K562 (cell line): ENCODE measurements at regions not wholly inside any gene's neighbourhood (a gene's known extent, or its start where the extent isn't known, plus 50 kb on each side); places are given as distances from the start of the nearest gene placed in this dataset.
"Not testable (repeated sequence)": the region's sequence is repeated elsewhere in the genome, so short reads cannot be mapped to it uniquely, and the experiment has no call there.

Experiments
- ATAC-seq: fragments of 200-7000 bp; cut with Tn5 transposase; 3 replicates; pipeline ENCODE4 v1.9.1; 2020; ENCODE audit warnings: moderate library complexity
- BruUV-seq: library from RNA; stranded (reverse); fragments of 400-500 nt; replicated peaks from 2 replicates; lab custom pipeline; 2021; lab: Mats Ljungman, UMichigan
- CTCF ChIA-PET: fragments of 300-600 bp; formaldehyde crosslinking; extraction: SDS; loops from one replicate; lab custom pipeline; 2021; ENCODE audit warnings: low intra/inter-chr PET ratio; lab: Yijun Ruan, JAX
- POLR2A ChIA-PET: fragments of 300-600, 350-650 bp; sonication (Branson Sonifier 250); formaldehyde crosslinking; extraction: SDS; loops from one replicate; lab custom pipeline; 2021; ENCODE audit warnings: antibody characterized with exemption, inconsistent platforms; lab: Yijun Ruan, JAX
- DNase-seq, 4 experiments: peaks; one replicate each; pipeline versions ENCODE4 v3.0.0 to v3.0.0-alpha.2; 2011 to 2018; ENCODE audit warnings: low spot score in 3 of 4, mixed read lengths in 3 of 4; ENCODE audit errors: extremely low read depth in 1 of 4
- FAIRE-seq: peaks from 2 replicates; lab custom pipeline; 2011; peaks lifted over from hg19 to GRCh38; lab: Jason Lieb, UNC
- H2AFZ ChIP-seq: 2 replicates; pipeline ENCODE4 v1.6.0; 2011; ENCODE audit warnings: low read depth, low read length, control low read depth, inconsistent platforms
- H3K27ac ChIP-seq: fragments of 200-600 bp; 3 replicates; pipeline ENCODE4 v1.8.0; 2011; ENCODE audit warnings: low read depth, mild to moderate bottlenecking, control low read depth, inconsistent platforms, low read length, moderate library complexity, mixed read lengths; ENCODE audit errors: extremely low read depth
- H3K27me3 ChIP-seq, 2 experiments: fragments of 300-600 bp in 1 of 2; 2 replicates in 1 of 2; 3 replicates in 1 of 2; pipeline versions ENCODE4 v1.6.0 to v1.8.0; 2011; ENCODE audit warnings: inconsistent platforms in 2 of 2, low read length in 2 of 2, mild to moderate bottlenecking in 1 of 2, mixed read lengths in 1 of 2, moderate library complexity in 1 of 2; ENCODE audit not compliant: control insufficient read depth in 2 of 2, insufficient read depth in 2 of 2
- H3K36me3 ChIP-seq: fragments of 300-600 bp; 3 replicates; pipeline ENCODE4 v1.8.0; 2011; ENCODE audit warnings: mild to moderate bottlenecking, low read length, inconsistent platforms; ENCODE audit not compliant: control insufficient read depth, insufficient read depth
- H3K4me1 ChIP-seq, 2 experiments: fragments of 200-600 bp in 1 of 2; replicated peaks in 1 of 2; 2 replicates in 1 of 2; 3 replicates in 1 of 2; pipeline versions ENCODE4 v1.5.1 to v1.8.0; 2011; ENCODE audit warnings: inconsistent platforms in 2 of 2, low read length in 2 of 2, mild to moderate bottlenecking in 1 of 2, mixed read lengths in 1 of 2, moderate library complexity in 1 of 2; ENCODE audit not compliant: control insufficient read depth in 2 of 2, insufficient read depth in 2 of 2
- H3K4me2 ChIP-seq: 2 replicates; pipeline ENCODE4 v1.6.1; 2011; ENCODE audit warnings: low read length, control low read depth, inconsistent platforms, mixed read lengths; ENCODE audit not compliant: insufficient read depth
- H3K4me3 ChIP-seq: fragments of 200-600 bp; sonication (generic), shearing (Covaris generic); 2 replicates; pipeline ENCODE4 v1.5.1; 2016; ENCODE audit warnings: control low read depth, inconsistent platforms
- H3K79me2 ChIP-seq: fragments of 200-600 bp; 3 replicates; pipeline ENCODE4 v1.8.0; 2011; ENCODE audit warnings: low read length, inconsistent platforms; ENCODE audit not compliant: control insufficient read depth, insufficient read depth
- H3K9ac ChIP-seq, 2 experiments: 2 replicates each; pipeline versions ENCODE4 v1.6.0 to v1.6.1; 2011; ENCODE audit warnings: low read depth in 2 of 2, low read length in 2 of 2, control low read depth in 1 of 2, inconsistent platforms in 1 of 2, mild to moderate bottlenecking in 1 of 2, mixed read lengths in 1 of 2; ENCODE audit not compliant: insufficient read depth in 1 of 2
- H3K9me1 ChIP-seq: one replicate; pipeline ENCODE4 v1.6.0; 2011; ENCODE audit warnings: inconsistent platforms, mild to moderate bottlenecking, low read length, moderate library complexity; ENCODE audit not compliant: control insufficient read depth, insufficient read depth
- H3K9me3 ChIP-seq: replicated peaks from 2 replicates; pipeline ENCODE4 v1.5.1; 2011; ENCODE audit warnings: low read depth, low read length, inconsistent platforms; ENCODE audit not compliant: control insufficient read depth, insufficient read depth
- H4K20me1 ChIP-seq: replicated peaks from 2 replicates; pipeline ENCODE4 v1.6.1; 2011; ENCODE audit warnings: low read length, inconsistent platforms, mixed read lengths; ENCODE audit not compliant: control insufficient read depth, insufficient read depth
- BDP1 ChIP-seq: IDR thresholded peaks from 3 replicates; pipeline ENCODE4 v1.6.1; 2011; ENCODE audit not compliant: insufficient read length, insufficient read depth
- DIDO1 ChIP-seq: fragments of 450-650 bp; IDR thresholded peaks from 2 replicates; pipeline ENCODE4 v1.6.1; 2016; ENCODE audit warnings: low read depth, missing biosample characterization, missing genetic modification characterization
- HMG20A ChIP-seq: fragments of 450-650 bp; formaldehyde crosslinking; conservative IDR thresholded peaks from 2 replicates; pipeline ENCODE4 v1.4.0; 2020; ENCODE audit warnings: mild to moderate bottlenecking, mixed read lengths
- KHSRP ChIP-seq: fragments of 450-650 bp; IDR thresholded peaks from 2 replicates; pipeline ENCODE4 v1.6.1; 2017
- L3MBTL2 ChIP-seq: fragments of 450-650 bp; IDR thresholded peaks from 2 replicates; pipeline ENCODE4 v1.6.1; 2016; ENCODE audit warnings: mild to moderate bottlenecking, moderate library complexity
- NCOA6 ChIP-seq: fragments of 450-650 bp; IDR thresholded peaks from 2 replicates; pipeline ENCODE4 v1.6.1; 2017; ENCODE audit warnings: mild to moderate bottlenecking
- NFYB ChIP-seq: IDR thresholded peaks from 2 replicates; pipeline ENCODE4 v1.6.1; 2011; ENCODE audit warnings: mild to moderate bottlenecking, moderate library complexity; ENCODE audit not compliant: insufficient read length; ENCODE audit errors: extremely low read depth
- OTX1 ChIP-seq: fragments of 450-650 bp; formaldehyde crosslinking; IDR thresholded peaks from 2 replicates; pipeline ENCODE4 v1.4.0; 2022; ENCODE audit warnings: mild to moderate bottlenecking
- WGBS: fragments of 100-300 bp; shearing (Covaris generic); methylation state at CpG from one replicate; pipeline ENCODE4 v1.1.6; 2016; ENCODE audit warnings: low coverage, mixed read lengths; ENCODE audit not compliant: insufficient coverage; ENCODE audit errors: missing lambda C conversion rate; 5-methylcytosine and 5-hydroxymethylcytosine counted together
- in situ Hi-C: fragments of 300-500 bp; cut with MboI; formaldehyde crosslinking; loops from 4 replicates; pipeline ENCODE4 v1.15.0; 2018; ENCODE audit warnings: inconsistent platforms, mixed read lengths
- intact Hi-C: fragments of 100-400 bp; cut with micrococcal nuclease; formaldehyde crosslinking; loops from 2 replicates; pipeline ENCODE4 v1.14.2; 2022

- H2AFZ ChIP-seq, ATAC-seq, H3K79me2 ChIP-seq, H3K4me3 ChIP-seq, H3K27ac ChIP-seq, H3K27me3 ChIP-seq, DNase-seq, H3K4me1 ChIP-seq, intact Hi-C loops, H3K9me3 ChIP-seq, H4K20me1 ChIP-seq, BruUV-seq, POLR2A ChIA-PET, H3K4me2 ChIP-seq, H3K9me1 ChIP-seq, CTCF ChIA-PET, FAIRE-seq, H3K36me3 ChIP-seq, in situ Hi-C loops, H3K9ac ChIP-seq: not testable (repeated sequence)
- WGBS = 0% methylated on average over 1 of the region's 1 CpG
Measured at GRCh38 chr6:86012991-86013390, 370.3 kb upstream of the SYNCRIP start.

- no peaks in the 10 kb centered on the region for H3K9me1 ChIP-seq
- no peaks in the 10 kb centered on the region for H3K4me1 ChIP-seq
- no peaks in the 10 kb centered on the region for H3K27me3 ChIP-seq
- no peaks in the 10 kb centered on the region for H3K9me3 ChIP-seq
- no peak for DNase-seq
- no peak overlapping the region for H3K9ac ChIP-seq
- in situ Hi-C loops (no loop called here), intact Hi-C loops (no loop called here)
- no peak for FAIRE-seq
- H3K79me2 ChIP-seq = no peaks in the 10 kb centered on the region
- no TSS peak for BruUV-seq
- H3K27ac ChIP-seq = no peak overlapping the region
- no peaks in the 10 kb centered on the region for H3K36me3 ChIP-seq
- ATAC-seq = no peak
- no peak overlapping the region for H3K4me3 ChIP-seq
- WGBS = under 1% methylated on average over 9 of the region's 9 CpGs
- TF ChIP-seq NFYB (no peak), HMG20A (CRISPR knock-in tag) (no peak), OTX1 (CRISPR knock-in tag) (no peak), BDP1 (no peak), NCOA6 (no peak), KHSRP (no peak), L3MBTL2 (no peak), DIDO1 (no peak)
- H3K4me2 ChIP-seq = no peak overlapping the region
- POLR2A ChIA-PET = no interaction called here
- H2AFZ ChIP-seq = no peak overlapping the region
- CTCF ChIA-PET = no interaction called here
- H4K20me1 ChIP-seq = no peaks in the 10 kb centered on the region
Measured at GRCh38 chr6:86010915-86011786, 368.5 kb upstream of the SYNCRIP start.
